ENCODE measurements at regions not wholly inside any gene's neighbourhood (a gene's known extent, or its start where the extent isn't known, plus 50 kb on each side); places are given as distances from the start of the nearest gene placed in this dataset.

GRCh38 chr7:46532571-46532970 is 611.5 kb upstream of the IGFBP3 start:
- in situ Hi-C loops (cut with HindIII; ENCODE audit: low sequenced_read_pairs) = loop anchor here (10.0 kb wide), 1 partner anchor 322 kb away; no protein-coding TSS in a partner anchor

- in situ Hi-C loops (cut with HindIII; ENCODE audit: low sequenced_read_pairs) = loop anchor here (10.0 kb wide), 1 partner anchor 325 kb away; no protein-coding TSS in a partner anchor
These were observed 609.1 kb upstream of the IGFBP3 start for GRCh38 chr7:46530081-46530750.

GRCh38 chr7:46527360-46527759 is 606.3 kb upstream of the IGFBP3 start:
- in situ Hi-C loops (cut with HindIII; ENCODE audit: low sequenced_read_pairs) = no loop called here

GRCh38 chr7:46525876-46526275 is 604.8 kb upstream of the IGFBP3 start:
- in situ Hi-C loops (cut with HindIII; ENCODE audit: low sequenced_read_pairs) = no loop called here

- in situ Hi-C loops (cut with HindIII; ENCODE audit: low sequenced_read_pairs) = no loop called here
These were observed 603.3 kb upstream of the IGFBP3 start for GRCh38 chr7:46524350-46524749.

- in situ Hi-C loops (cut with HindIII; ENCODE audit: low sequenced_read_pairs) = no loop called here
These were observed 601.4 kb upstream of the IGFBP3 start for GRCh38 chr7:46522354-46522906.

GRCh38 chr7:46518713-46519112 is 597.6 kb upstream of the IGFBP3 start:
- in situ Hi-C loops (cut with HindIII; ENCODE audit: low sequenced_read_pairs) = no loop called here

- in situ Hi-C loops (cut with HindIII; ENCODE audit: low sequenced_read_pairs) = no loop called here
These were observed 594.9 kb upstream of the IGFBP3 start for GRCh38 chr7:46515844-46516590.

GRCh38 chr7:46513447-46513848 is 592.4 kb upstream of the IGFBP3 start:
- in situ Hi-C loops (cut with HindIII; ENCODE audit: low sequenced_read_pairs) = no loop called here

- in situ Hi-C loops (cut with HindIII; ENCODE audit: low sequenced_read_pairs) = no loop called here
These were observed 591.9 kb upstream of the IGFBP3 start for GRCh38 chr7:46512891-46513413.

GRCh38 chr7:46511442-46512215 is 590.6 kb upstream of the IGFBP3 start:
- in situ Hi-C loops (cut with HindIII; ENCODE audit: low sequenced_read_pairs) = no loop called here

- in situ Hi-C loops (cut with HindIII; ENCODE audit: low sequenced_read_pairs) = no loop called here
These were observed 587.5 kb upstream of the IGFBP3 start for GRCh38 chr7:46508583-46508982.

GRCh38 chr7:46507560-46507959 is 586.5 kb upstream of the IGFBP3 start:
- in situ Hi-C loops (cut with HindIII; ENCODE audit: low sequenced_read_pairs) = no loop called here

GRCh38 chr7:46494441-46494840 is 573.4 kb upstream of the IGFBP3 start:
- in situ Hi-C loops (cut with HindIII; ENCODE audit: low sequenced_read_pairs) = no loop called here

- in situ Hi-C loops (cut with HindIII; ENCODE audit: low sequenced_read_pairs) = no loop called here
These were observed 573.0 kb upstream of the IGFBP3 start for GRCh38 chr7:46494028-46494427.

- in situ Hi-C loops (cut with HindIII; ENCODE audit: low sequenced_read_pairs) = no loop called here
These were observed 572.1 kb upstream of the IGFBP3 start for GRCh38 chr7:46493196-46493595.

GRCh38 chr7:46492466-46492865 is 571.4 kb upstream of the IGFBP3 start:
- in situ Hi-C loops (cut with HindIII; ENCODE audit: low sequenced_read_pairs) = no loop called here

GRCh38 chr7:46490406-46490805 is 569.3 kb upstream of the IGFBP3 start:
- in situ Hi-C loops (cut with HindIII; ENCODE audit: low sequenced_read_pairs) = no loop called here

GRCh38 chr7:46489106-46489505 is 568.0 kb upstream of the IGFBP3 start:
- in situ Hi-C loops (cut with HindIII; ENCODE audit: low sequenced_read_pairs) = no loop called here

GRCh38 chr7:46488607-46489006 is 567.5 kb upstream of the IGFBP3 start:
- in situ Hi-C loops (cut with HindIII; ENCODE audit: low sequenced_read_pairs) = no loop called here
